ENCODE measurements at regions not wholly inside any gene's neighbourhood (a gene's known extent, or its start where the extent isn't known, plus 50 kb on each side); places are given as distances from the start of the nearest gene placed in this dataset.
A peak's percentile ranks its signal among the peaks of the same experiment; 100 is the strongest.

GRCh38 chr9:110133059-110133458 lies 74.9 kb downstream of the C9orf152 start:
- peaks cover 58% of the 10 kb centered on the region for H3K4me1 Mint-ChIP-seq (ENCODE audit: unreplicated experiment)
- H3K36me3 Mint-ChIP-seq (ENCODE audit: unreplicated experiment) = peaks cover 19% of the 10 kb centered on the region
- H3K9me3 Mint-ChIP-seq (ENCODE audit: unreplicated experiment) = no peaks in the 10 kb centered on the region
- H3K27me3 Mint-ChIP-seq (ENCODE audit: unreplicated experiment) = no peaks in the 10 kb centered on the region
- no peak for TF ChIP-seq CTCF (IDR thresholded peaks at IDR 0.05)
- no peak for DNase-seq (ENCODE audit: extremely low spot score, unreplicated experiment)
- H3K4me3 Mint-ChIP-seq (ENCODE audit: unreplicated experiment) = no peak overlapping the region
- peak overlapping the region; percentile 74 for H3K27ac Mint-ChIP-seq (ENCODE audit: unreplicated experiment)

GRCh38 chr9:110133608-110134210 lies 74.2 kb downstream of the C9orf152 start:
- peaks cover 23% of the 10 kb centered on the region for H3K36me3 Mint-ChIP-seq (ENCODE audit: unreplicated experiment)
- H3K9me3 Mint-ChIP-seq (ENCODE audit: unreplicated experiment) = no peaks in the 10 kb centered on the region
- no peak for TF ChIP-seq CTCF (IDR thresholded peaks at IDR 0.05)
- no peaks in the 10 kb centered on the region for H3K27me3 Mint-ChIP-seq (ENCODE audit: unreplicated experiment)
- H3K27ac Mint-ChIP-seq (ENCODE audit: unreplicated experiment) = peak overlapping the region; percentile 74
- no peak overlapping the region for H3K4me3 Mint-ChIP-seq (ENCODE audit: unreplicated experiment)
- DNase-seq (ENCODE audit: extremely low spot score, unreplicated experiment) = no peak
- H3K4me1 Mint-ChIP-seq (ENCODE audit: unreplicated experiment) = peaks cover 52% of the 10 kb centered on the region

GRCh38 chr9:110135846-110136245 lies 72.1 kb downstream of the C9orf152 start:
- H3K9me3 Mint-ChIP-seq (ENCODE audit: unreplicated experiment) = no peaks in the 10 kb centered on the region
- H3K4me3 Mint-ChIP-seq (ENCODE audit: unreplicated experiment) = no peak overlapping the region
- H3K27me3 Mint-ChIP-seq (ENCODE audit: unreplicated experiment) = no peaks in the 10 kb centered on the region
- peaks cover 31% of the 10 kb centered on the region for H3K36me3 Mint-ChIP-seq (ENCODE audit: unreplicated experiment)
- DNase-seq (ENCODE audit: extremely low spot score, unreplicated experiment) = no peak
- TF ChIP-seq CTCF (IDR thresholded peaks at IDR 0.05) = no peak
- peaks cover 41% of the 10 kb centered on the region for H3K4me1 Mint-ChIP-seq (ENCODE audit: unreplicated experiment)
- no peak overlapping the region for H3K27ac Mint-ChIP-seq (ENCODE audit: unreplicated experiment)

GRCh38 chr9:110136802-110137201 lies 71.2 kb downstream of the C9orf152 start:
- no peak overlapping the region for H3K4me3 Mint-ChIP-seq (ENCODE audit: unreplicated experiment)
- H3K36me3 Mint-ChIP-seq (ENCODE audit: unreplicated experiment) = peaks cover 31% of the 10 kb centered on the region
- DNase-seq (ENCODE audit: extremely low spot score, unreplicated experiment) = no peak
- no peak for TF ChIP-seq CTCF (IDR thresholded peaks at IDR 0.05)
- H3K9me3 Mint-ChIP-seq (ENCODE audit: unreplicated experiment) = no peaks in the 10 kb centered on the region
- no peak overlapping the region for H3K27ac Mint-ChIP-seq (ENCODE audit: unreplicated experiment)
- no peaks in the 10 kb centered on the region for H3K27me3 Mint-ChIP-seq (ENCODE audit: unreplicated experiment)
- peaks cover 41% of the 10 kb centered on the region for H3K4me1 Mint-ChIP-seq (ENCODE audit: unreplicated experiment)

- Mint-ChIP-seq H3K9me3 (ENCODE audit: unreplicated experiment) (no peaks in the 10 kb centered on the region), H3K27me3 (ENCODE audit: unreplicated experiment) (no peaks in the 10 kb centered on the region), H3K27ac (ENCODE audit: unreplicated experiment) (peak overlapping the region; percentile 45), H3K36me3 (ENCODE audit: unreplicated experiment) (peaks cover 35% of the 10 kb centered on the region), H3K4me1 (ENCODE audit: unreplicated experiment) (peaks cover 56% of the 10 kb centered on the region), H3K4me3 (ENCODE audit: unreplicated experiment) (no peak overlapping the region)
- peak; percentile 21 for TF ChIP-seq CTCF (IDR thresholded peaks at IDR 0.05)
- no peak for DNase-seq (ENCODE audit: extremely low spot score, unreplicated experiment)
Observed at GRCh38 chr9:110140276-110140675, 67.7 kb downstream of the C9orf152 start.

All from osteocyte (in vitro differentiated cells).